Tibial artery (tissue), 4 donors: ENCODE measurements at regions not wholly inside any gene's neighbourhood (a gene's known extent, or its start where the extent isn't known, plus 50 kb on each side); places are given as distances from the start of the nearest gene placed in this dataset.

Source experiments
- DNase-seq, 2 donors: peaks; one replicate each; pipeline ENCODE4 v3.0.0-alpha.2; 2019
- H3K27ac ChIP-seq, 2 donors: fragments of 200-600 bp; sonication (generic) in 1 of 2; 1 replicate in 1 of 2; 2 replicates in 1 of 2; pipeline ENCODE4 v1.5.1; 2018 to 2019; ENCODE audit warnings: mild to moderate bottlenecking in 1 of 2
- H3K27me3 ChIP-seq, 2 donors: fragments of 200-600 bp; sonication (generic) in 1 of 2; one replicate each; pipeline versions ENCODE4 v1.5.1 to v1.6.0; 2016 to 2019
- H3K36me3 ChIP-seq, 3 donors: fragments of 200-600 bp; sonication (generic) in 2 of 3; one replicate each; pipeline ENCODE4 v1.5.1; 2016 to 2019; ENCODE audit warnings: mild to moderate bottlenecking in 2 of 3
- H3K4me1 ChIP-seq, 4 donors: fragments of 200-600 bp; sonication (generic) in 2 of 4; 1 replicate in 3 of 4; 2 replicates in 1 of 4; pipeline ENCODE4 v1.5.1; 2016 to 2019
- H3K4me3 ChIP-seq, 2 donors: fragments of 200-600 bp; sonication (generic) in 1 of 2; 1 replicate in 1 of 2; 2 replicates in 1 of 2; pipeline ENCODE4 v1.5.1; 2018 to 2019; ENCODE audit warnings: mild to moderate bottlenecking in 2 of 2
- H3K9me3 ChIP-seq, 3 donors: fragments of 200-600 bp; sonication (generic) in 1 of 3; one replicate each; pipeline ENCODE4 v1.5.1; 2016 to 2019
- CTCF ChIP-seq, 2 experiments: fragments of 200-600 bp in 1 of 2; fragments of 450-650 bp in 1 of 2; IDR thresholded peaks; one replicate each; pipeline ENCODE4 v1.5.1; 2017 to 2019; ENCODE audit warnings: antibody characterized with exemption in 2 of 2, mild to moderate bottlenecking in 1 of 2, moderate library complexity in 1 of 2
- intact Hi-C: fragments of 100-400 bp; cut with DNase I; formaldehyde crosslinking; loops from one replicate; pipeline ENCODE4 v1.15.0; 2023; ENCODE audit warnings: low total_unique reads

GRCh38 chr17:17425005-17425404 lies 51.8 kb upstream of the MED9 start:
- peaks cover 0 to 14% of the 10 kb centered on the region in 2 donors for H3K27me3 ChIP-seq
- intact Hi-C loops: no loop called here
- no peaks in the 10 kb centered on the region for H3K36me3 ChIP-seq
- H3K4me1 ChIP-seq: peaks cover 0 to 4% (median 0%) of the 10 kb centered on the region in 4 donors
- no peak for TF ChIP-seq CTCF (IDR thresholded peaks at IDR 0.05)
- DNase-seq: no peak
- no peak overlapping the region for H3K4me3 ChIP-seq
- no peak overlapping the region for H3K27ac ChIP-seq
- H3K9me3 ChIP-seq: no peaks in the 10 kb centered on the region

- Histone ChIP-seq H3K4me1 (peaks cover 0 to 3% (median 0%) of the 10 kb centered on the region in 4 donors), H3K4me3 (no peak overlapping the region), H3K9me3 (no peaks in the 10 kb centered on the region), H3K36me3 (no peaks in the 10 kb centered on the region), H3K27me3 (peaks cover 0 to 14% of the 10 kb centered on the region in 2 donors), H3K27ac (no peak overlapping the region)
- intact Hi-C loops: no loop called here
- no peak for DNase-seq
- TF ChIP-seq CTCF (IDR thresholded peaks at IDR 0.05): no peak
Observed at GRCh38 chr17:17425591-17425990, 51.2 kb upstream of the MED9 start.

- DNase-seq: no peak
- Histone ChIP-seq H3K36me3 (no peaks in the 10 kb centered on the region), H3K4me3 (no peak overlapping the region), H3K27ac (no peak overlapping the region), H3K27me3 (peaks cover 0 to 14% of the 10 kb centered on the region in 2 donors), H3K9me3 (no peaks in the 10 kb centered on the region), H3K4me1 (peaks cover 0 to 3% (median 0%) of the 10 kb centered on the region in 4 donors)
- intact Hi-C loops: no loop called here
- TF ChIP-seq CTCF (IDR thresholded peaks at IDR 0.05): no peak
Observed at GRCh38 chr17:17426184-17426583, 50.6 kb upstream of the MED9 start.
